GM18502 (cell line): ENCODE measurements at regions not wholly inside any gene's neighbourhood (a gene's known extent, or its start where the extent isn't known, plus 50 kb on each side); places are given as distances from the start of the nearest gene placed in this dataset.
"Not testable (repeated sequence)": the region's sequence is repeated elsewhere in the genome, so short reads cannot be mapped to it uniquely, and the experiment has no call there.

Experiments
- ATAC-seq: cut with Tn5 transposase; IDR thresholded peaks from one replicate; pipeline ENCODE4 v1.9.1; 2021; ENCODE audit warnings: mild to moderate bottlenecking; ENCODE audit not compliant: unreplicated experiment, poor library complexity

GRCh38 chr14:53384073-53384472 is 230.9 kb upstream of the DDHD1 start:
- ATAC-seq = no peak

GRCh38 chr14:53381895-53382294 is 228.8 kb upstream of the DDHD1 start:
- no peak for ATAC-seq

GRCh38 chr14:53380867-53381225 is 227.7 kb upstream of the DDHD1 start:
- no peak for ATAC-seq

- ATAC-seq = no peak
These were observed 227.1 kb upstream of the DDHD1 start for GRCh38 chr14:53380052-53380866.

- ATAC-seq = no peak
These were observed 225.0 kb upstream of the DDHD1 start for GRCh38 chr14:53378142-53378541.

GRCh38 chr14:53376064-53376463 is 222.9 kb upstream of the DDHD1 start:
- no peak for ATAC-seq

- no peak for ATAC-seq
These were observed 222.5 kb upstream of the DDHD1 start for GRCh38 chr14:53375599-53375998.

GRCh38 chr14:53368711-53369201 is 215.6 kb upstream of the DDHD1 start:
- ATAC-seq = no peak

- ATAC-seq = no peak
These were observed 214.9 kb upstream of the DDHD1 start for GRCh38 chr14:53368066-53368465.

- no peak for ATAC-seq
These were observed 214.5 kb upstream of the DDHD1 start for GRCh38 chr14:53367644-53368026.

- no peak for ATAC-seq
These were observed 212.5 kb upstream of the DDHD1 start for GRCh38 chr14:53365486-53366130.

- not testable (repeated sequence) for ATAC-seq
These were observed 209.8 kb upstream of the DDHD1 start for GRCh38 chr14:53362916-53363315.

GRCh38 chr14:53360829-53361228 is 207.7 kb upstream of the DDHD1 start:
- no peak for ATAC-seq

- no peak for ATAC-seq
These were observed 205.0 kb upstream of the DDHD1 start for GRCh38 chr14:53358166-53358565.

GRCh38 chr14:53356361-53357150 is 203.4 kb upstream of the DDHD1 start:
- no peak for ATAC-seq

- ATAC-seq = no peak
These were observed 202.5 kb upstream of the DDHD1 start for GRCh38 chr14:53355581-53356112.

GRCh38 chr14:53354336-53354735 is 201.2 kb upstream of the DDHD1 start:
- no peak for ATAC-seq

GRCh38 chr14:53350866-53351265 is 197.7 kb upstream of the DDHD1 start:
- ATAC-seq = no peak

GRCh38 chr14:53350429-53350828 is 197.3 kb upstream of the DDHD1 start:
- ATAC-seq = no peak

- no peak for ATAC-seq
These were observed 193.9 kb upstream of the DDHD1 start for GRCh38 chr14:53346988-53347387.

- ATAC-seq = no peak
These were observed 188.2 kb upstream of the DDHD1 start for GRCh38 chr14:53341324-53341723.
